Stomach (tissue), 8 donors: ENCODE measurements at regions not wholly inside any gene's neighbourhood (a gene's known extent, or its start where the extent isn't known, plus 50 kb on each side); places are given as distances from the start of the nearest gene placed in this dataset.

ENCODE experiments used
- DNase-seq, 2 donors: peaks; one replicate each; pipeline versions ENCODE4 v3.0.0 to v3.0.0-alpha.2; 2013 to 2019
- H3K27ac ChIP-seq, 5 donors: fragments of 200-600 bp in 4 of 5; sonication (generic) in 4 of 5; one replicate each; pipeline ENCODE4 v1.5.1; 2013 to 2019; ENCODE audit warnings: mild to moderate bottlenecking in 1 of 5, moderate library complexity in 1 of 5
- H3K27me3 ChIP-seq, 3 donors: fragments of 200-600 bp; sonication (generic); one replicate each; pipeline ENCODE4 v1.5.1; 2017 to 2019; ENCODE audit warnings: mixed run types in 1 of 3
- H3K36me3 ChIP-seq, 4 donors: fragments of 200-600 bp; sonication (generic); 1 replicate in 3 of 4; 2 replicates in 1 of 4; pipeline ENCODE4 v1.5.1; 2016 to 2019
- H3K4me1 ChIP-seq, 4 donors: fragments of 200-600 bp; sonication (generic); one replicate each; pipeline ENCODE4 v1.5.1; 2016 to 2019
- H3K4me3 ChIP-seq, 4 donors: fragments of 200-600 bp; sonication (generic) in 3 of 4; one replicate each; pipeline ENCODE4 v1.5.1; 2016 to 2019; ENCODE audit warnings: mild to moderate bottlenecking in 1 of 4
- H3K9me3 ChIP-seq, 4 donors: fragments of 200-600 bp; sonication (generic); one replicate each; pipeline ENCODE4 v1.5.1; 2016 to 2019
- EP300 ChIP-seq: sonication (generic); formaldehyde crosslinking; IDR thresholded peaks from one replicate; pipeline ENCODE4 v1.6.1; 2017; ENCODE audit warnings: antibody characterized with exemption
- POLR2A ChIP-seq, 4 donors: fragments of 450-650 bp; IDR thresholded peaks; one replicate each; pipeline ENCODE4 v1.6.1; 2016; ENCODE audit warnings: antibody characterized with exemption in 4 of 4, control low read depth in 2 of 4, mild to moderate bottlenecking in 1 of 4, moderate library complexity in 1 of 4
- POLR2AphosphoS5 ChIP-seq, 3 donors: sonication (generic); formaldehyde crosslinking; IDR thresholded peaks; one replicate each; pipeline ENCODE4 v1.6.1; 2016; ENCODE audit warnings: antibody characterized with exemption in 3 of 3
- WGBS, 5 donors: extraction: QIAGEN DNeasy Blood & Tissue Kit in 3 of 5; methylation state at CpG; one replicate each; pipeline versions ENCODE4 v1.1.5 to v1.1.7; 2013 to 2018; 5-methylcytosine and 5-hydroxymethylcytosine counted together
- intact Hi-C: fragments of 100-400 bp; cut with DNase I; formaldehyde crosslinking; loops from one replicate; pipeline ENCODE4 v1.15.1; 2023; ENCODE audit warnings: low total_unique reads
- TF ChIP-seq, protein P1 (sequence below), 7 experiments: fragments of 450-650 bp in 4 of 7; fragments of 200-600 bp in 3 of 7; sonication (generic) in 3 of 7; IDR thresholded peaks; one replicate each; pipeline ENCODE4 v1.5.1; 2016 to 2019; ENCODE audit warnings: antibody characterized with exemption in 7 of 7, control low read depth in 2 of 7, mild to moderate bottlenecking in 1 of 7
- donor health status: healthy with polysubstance abuse.
- donor health status: Bipolar disorder and iron deficiency.
- donor health status: healthy.

GRCh38 chr5:30337084-30337573 is 856.4 kb upstream of the CDH6 start:
- H3K27me3 ChIP-seq: no peaks in the 10 kb centered on the region
- no peak overlapping the region for H3K27ac ChIP-seq
- intact Hi-C loops: no loop called here
- H3K36me3 ChIP-seq: no peaks in the 10 kb centered on the region
- H3K4me3 ChIP-seq: no peak overlapping the region
- DNase-seq: no peak
- WGBS, 5 donors: 87 to 94% (median 89%) methylated on average over 5 of the region's 5 CpGs
- peaks cover 0 to 6% (median 3%) of the 10 kb centered on the region in 4 donors for H3K9me3 ChIP-seq
- TF ChIP-seq POLR2A (IDR thresholded peaks at IDR 0.05) (no peak), POLR2AphosphoS5 (IDR thresholded peaks at IDR 0.05) (no peak), EP300 (no peak)
- TF ChIP-seq, protein P1, sequence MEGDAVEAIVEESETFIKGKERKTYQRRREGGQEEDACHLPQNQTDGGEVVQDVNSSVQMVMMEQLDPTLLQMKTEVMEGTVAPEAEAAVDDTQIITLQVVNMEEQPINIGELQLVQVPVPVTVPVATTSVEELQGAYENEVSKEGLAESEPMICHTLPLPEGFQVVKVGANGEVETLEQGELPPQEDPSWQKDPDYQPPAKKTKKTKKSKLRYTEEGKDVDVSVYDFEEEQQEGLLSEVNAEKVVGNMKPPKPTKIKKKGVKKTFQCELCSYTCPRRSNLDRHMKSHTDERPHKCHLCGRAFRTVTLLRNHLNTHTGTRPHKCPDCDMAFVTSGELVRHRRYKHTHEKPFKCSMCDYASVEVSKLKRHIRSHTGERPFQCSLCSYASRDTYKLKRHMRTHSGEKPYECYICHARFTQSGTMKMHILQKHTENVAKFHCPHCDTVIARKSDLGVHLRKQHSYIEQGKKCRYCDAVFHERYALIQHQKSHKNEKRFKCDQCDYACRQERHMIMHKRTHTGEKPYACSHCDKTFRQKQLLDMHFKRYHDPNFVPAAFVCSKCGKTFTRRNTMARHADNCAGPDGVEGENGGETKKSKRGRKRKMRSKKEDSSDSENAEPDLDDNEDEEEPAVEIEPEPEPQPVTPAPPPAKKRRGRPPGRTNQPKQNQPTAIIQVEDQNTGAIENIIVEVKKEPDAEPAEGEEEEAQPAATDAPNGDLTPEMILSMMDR (IDR thresholded peaks at IDR 0.05): no peak
- H3K4me1 ChIP-seq: no peaks in the 10 kb centered on the region

GRCh38 chr5:30331534-30331933 is 862.0 kb upstream of the CDH6 start:
- no peak for DNase-seq
- H3K4me3 ChIP-seq: no peak overlapping the region
- H3K27me3 ChIP-seq: no peaks in the 10 kb centered on the region
- WGBS, 5 donors: 86 to 95% (median 90%) methylated on average over 2 of the region's 2 CpGs
- intact Hi-C loops: no loop called here
- peaks cover 0 to 6% (median 3%) of the 10 kb centered on the region in 4 donors for H3K9me3 ChIP-seq
- H3K4me1 ChIP-seq: no peaks in the 10 kb centered on the region
- H3K27ac ChIP-seq: no peak overlapping the region
- TF ChIP-seq EP300 (no peak), POLR2AphosphoS5 (IDR thresholded peaks at IDR 0.05) (no peak), POLR2A (IDR thresholded peaks at IDR 0.05) (no peak)
- TF ChIP-seq, protein P1 (IDR thresholded peaks at IDR 0.05): no peak
- no peaks in the 10 kb centered on the region for H3K36me3 ChIP-seq

DNA sequence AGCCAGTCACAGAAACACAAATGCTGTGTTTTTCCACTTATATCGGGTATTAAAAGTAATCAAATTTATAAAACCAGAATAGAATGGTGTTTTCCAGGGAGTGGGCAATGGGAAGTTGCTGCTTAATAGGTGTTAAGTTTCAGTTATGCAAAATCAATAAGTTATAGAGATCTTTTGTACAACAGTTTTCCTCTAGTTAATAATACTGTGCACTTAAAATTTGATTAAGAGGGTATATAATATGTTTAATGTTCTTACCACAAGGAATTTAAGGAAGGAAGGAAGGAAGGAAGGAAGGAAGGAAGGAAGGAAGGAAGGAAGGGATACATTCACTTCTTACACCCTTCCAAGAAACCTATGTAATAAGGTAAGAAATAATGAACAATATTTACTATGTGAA is 867.7 kb upstream of the CDH6 start:
- Histone ChIP-seq H3K4me3 (no peak overlapping the region), H3K9me3 (no peaks in the 10 kb centered on the region), H3K36me3 (no peaks in the 10 kb centered on the region), H3K4me1 (no peaks in the 10 kb centered on the region), H3K27ac (no peak overlapping the region), H3K27me3 (no peaks in the 10 kb centered on the region)
- TF ChIP-seq POLR2AphosphoS5 (IDR thresholded peaks at IDR 0.05) (no peak), POLR2A (IDR thresholded peaks at IDR 0.05) (no peak), EP300 (no peak)
- TF ChIP-seq, protein P1 (IDR thresholded peaks at IDR 0.05): no peak
- no peak for DNase-seq
- 78 to 94% (median 92%) methylated on average over 1 of the region's 1 CpG for WGBS, 5 donors
- intact Hi-C loops: no loop called here

GRCh38 chr5:30324083-30324482 is 869.4 kb upstream of the CDH6 start:
- Histone ChIP-seq H3K27me3 (no peaks in the 10 kb centered on the region), H3K36me3 (no peaks in the 10 kb centered on the region), H3K4me1 (no peaks in the 10 kb centered on the region), H3K4me3 (no peak overlapping the region), H3K9me3 (no peaks in the 10 kb centered on the region), H3K27ac (no peak overlapping the region)
- 25 to 39% (median 34%) methylated on average over 4 of the region's 4 CpGs for WGBS, 5 donors
- no peak for TF ChIP-seq EP300
- no peak for TF ChIP-seq POLR2AphosphoS5 (IDR thresholded peaks at IDR 0.05)
- TF ChIP-seq, protein P1 (IDR thresholded peaks at IDR 0.05): no peak
- no peak for TF ChIP-seq POLR2A (IDR thresholded peaks at IDR 0.05)
- intact Hi-C loops: no loop called here
- DNase-seq: no peak
